Stimulated activated naive CD8-positive, alpha-beta T cell treated with anti-CD3 and anti-CD28 coated beads, Interleukin-15, amount 100 ng/mL, for 72 hours (primary cell): ENCODE measurements at regions not wholly inside any gene's neighbourhood (a gene's known extent, or its start where the extent isn't known, plus 50 kb on each side); places are given as distances from the start of the nearest gene placed in this dataset.
"Not testable (repeated sequence)": the region's sequence is repeated elsewhere in the genome, so short reads cannot be mapped to it uniquely, and the experiment has no call there.

Source experiments
- ATAC-seq: fragments of 150-1000 bp; cut with Tn5 transposase; 2 replicates; pipeline ENCODE4 v1.10.0; 2021; ENCODE audit warnings: mild to moderate bottlenecking, moderate library complexity
- DNase-seq, 2 donors: peaks; one replicate each; pipeline ENCODE4 v3.0.0; 2021 to 2022
- H3K27ac Mint-ChIP-seq, 2 donors: one replicate each; pipeline ENCODE4 v1.8.0; 2022; ENCODE audit warnings: mild to moderate bottlenecking in 2 of 2, mixed read lengths in 2 of 2, moderate library complexity in 2 of 2
- H3K27me3 Mint-ChIP-seq: one replicate; pipeline ENCODE4 v1.8.0; 2022; ENCODE audit warnings: mixed read lengths
- H3K4me1 Mint-ChIP-seq: one replicate; pipeline ENCODE4 v1.8.0; 2022; ENCODE audit warnings: mild to moderate bottlenecking, mixed read lengths
- H3K4me3 Mint-ChIP-seq, 2 donors: one replicate each; pipeline ENCODE4 v1.8.0; 2022; ENCODE audit warnings: mild to moderate bottlenecking in 2 of 2, mixed read lengths in 2 of 2, moderate library complexity in 1 of 2
- H3K9me3 Mint-ChIP-seq, 2 donors: one replicate each; pipeline ENCODE4 v1.8.0; 2022; ENCODE audit warnings: mixed read lengths in 2 of 2

- no peak for DNase-seq
- no peak for ATAC-seq
- Mint-ChIP-seq H3K4me3 (no peak overlapping the region), H3K27ac (no peak overlapping the region), H3K9me3 (peaks cover 0 to 7% of the 10 kb centered on the region in 2 donors), H3K4me1 (no peaks in the 10 kb centered on the region), H3K27me3 (no peaks in the 10 kb centered on the region)
Measured at GRCh38 chr4:100641336-100641735, 123.5 kb upstream of the EMCN start.

- peak; percentile 52 for ATAC-seq
- H3K4me1 Mint-ChIP-seq = no peaks in the 10 kb centered on the region
- DNase-seq = no peak
- H3K27ac Mint-ChIP-seq = no peak overlapping the region
- H3K9me3 Mint-ChIP-seq = peaks cover 0 to 7% of the 10 kb centered on the region in 2 donors
- no peaks in the 10 kb centered on the region for H3K27me3 Mint-ChIP-seq
- no peak overlapping the region for H3K4me3 Mint-ChIP-seq
Measured at GRCh38 chr4:100635899-100636298, 118.1 kb upstream of the EMCN start.

GRCh38 chr4:100633269-100633668 lies 115.4 kb upstream of the EMCN start:
- H3K27me3 Mint-ChIP-seq = no peaks in the 10 kb centered on the region
- no peak for ATAC-seq
- no peak for DNase-seq
- H3K27ac Mint-ChIP-seq = peak overlapping the region in 1 of 2 donors; percentile 5
- H3K4me1 Mint-ChIP-seq = no peaks in the 10 kb centered on the region
- H3K9me3 Mint-ChIP-seq = peaks cover 0 to 7% of the 10 kb centered on the region in 2 donors
- H3K4me3 Mint-ChIP-seq = no peak overlapping the region

GRCh38 chr4:100632163-100632562 lies 114.3 kb upstream of the EMCN start:
- DNase-seq (no peak), ATAC-seq (no peak)
- Mint-ChIP-seq H3K27ac (no peak overlapping the region), H3K4me1 (no peaks in the 10 kb centered on the region), H3K4me3 (no peak overlapping the region), H3K9me3 (peaks cover 0 to under 1% of the 10 kb centered on the region in 2 donors), H3K27me3 (no peaks in the 10 kb centered on the region)

GRCh38 chr4:100631281-100631968 lies 113.6 kb upstream of the EMCN start:
- ATAC-seq (no peak), DNase-seq (no peak)
- H3K9me3 Mint-ChIP-seq = no peaks in the 10 kb centered on the region
- no peaks in the 10 kb centered on the region for H3K4me1 Mint-ChIP-seq
- no peak overlapping the region for H3K27ac Mint-ChIP-seq
- H3K4me3 Mint-ChIP-seq = no peak overlapping the region
- no peaks in the 10 kb centered on the region for H3K27me3 Mint-ChIP-seq

- H3K4me3 Mint-ChIP-seq = no peak overlapping the region
- no peaks in the 10 kb centered on the region for H3K4me1 Mint-ChIP-seq
- DNase-seq = no peak
- no peak overlapping the region for H3K27ac Mint-ChIP-seq
- H3K27me3 Mint-ChIP-seq = no peaks in the 10 kb centered on the region
- no peak for ATAC-seq
- peaks cover 0 to 9% of the 10 kb centered on the region in 2 donors for H3K9me3 Mint-ChIP-seq
Measured at GRCh38 chr4:100630341-100630740, 112.5 kb upstream of the EMCN start.

GRCh38 chr4:100609810-100610209 lies 92.0 kb upstream of the EMCN start:
- Mint-ChIP-seq H3K4me3 (no peak overlapping the region), H3K27ac (no peak overlapping the region), H3K4me1 (peaks cover 6% of the 10 kb centered on the region), H3K9me3 (no peaks in the 10 kb centered on the region), H3K27me3 (no peaks in the 10 kb centered on the region)
- DNase-seq (no peak), ATAC-seq (peak; percentile 49)

- not testable (repeated sequence) for H3K27me3 Mint-ChIP-seq, H3K27ac Mint-ChIP-seq, H3K4me1 Mint-ChIP-seq, DNase-seq, H3K9me3 Mint-ChIP-seq, ATAC-seq, H3K4me3 Mint-ChIP-seq
Measured at GRCh38 chr4:100608651-100609050, 90.8 kb upstream of the EMCN start.

GRCh38 chr4:100605144-100605543 lies 87.3 kb upstream of the EMCN start:
- no peak overlapping the region for H3K27ac Mint-ChIP-seq
- no peak overlapping the region for H3K4me3 Mint-ChIP-seq
- H3K9me3 Mint-ChIP-seq = no peaks in the 10 kb centered on the region
- no peaks in the 10 kb centered on the region for H3K27me3 Mint-ChIP-seq
- no peak for DNase-seq
- peaks cover 6% of the 10 kb centered on the region for H3K4me1 Mint-ChIP-seq
- no peak for ATAC-seq

- H3K27me3 Mint-ChIP-seq = peaks cover 5% of the 10 kb centered on the region
- no peaks in the 10 kb centered on the region for H3K9me3 Mint-ChIP-seq
- DNase-seq = no peak
- no peaks in the 10 kb centered on the region for H3K4me1 Mint-ChIP-seq
- ATAC-seq = no peak
- no peak overlapping the region for H3K4me3 Mint-ChIP-seq
- H3K27ac Mint-ChIP-seq = no peak overlapping the region
Measured at GRCh38 chr4:100593935-100594334, 76.1 kb upstream of the EMCN start.

GRCh38 chr4:100591161-100591876 lies 73.5 kb upstream of the EMCN start:
- Mint-ChIP-seq H3K27me3 (peaks cover 5% of the 10 kb centered on the region), H3K27ac (no peak overlapping the region), H3K4me3 (no peak overlapping the region), H3K4me1 (no peaks in the 10 kb centered on the region), H3K9me3 (no peaks in the 10 kb centered on the region)
- ATAC-seq (no peak), DNase-seq (no peak)

- H3K4me1 Mint-ChIP-seq = no peaks in the 10 kb centered on the region
- H3K27ac Mint-ChIP-seq = no peak overlapping the region
- no peak overlapping the region for H3K4me3 Mint-ChIP-seq
- ATAC-seq = no peak
- peaks cover 5% of the 10 kb centered on the region for H3K27me3 Mint-ChIP-seq
- no peak for DNase-seq
- no peaks in the 10 kb centered on the region for H3K9me3 Mint-ChIP-seq
Measured at GRCh38 chr4:100590325-100590724, 72.5 kb upstream of the EMCN start.

GRCh38 chr4:100588076-100588475 lies 70.3 kb upstream of the EMCN start:
- Mint-ChIP-seq H3K4me1 (no peaks in the 10 kb centered on the region), H3K27me3 (peaks cover 9% of the 10 kb centered on the region), H3K4me3 (no peak overlapping the region), H3K9me3 (no peaks in the 10 kb centered on the region), H3K27ac (no peak overlapping the region)
- ATAC-seq (no peak), DNase-seq (no peak)

GRCh38 chr4:100582146-100582545 lies 64.3 kb upstream of the EMCN start:
- Mint-ChIP-seq H3K9me3 (no peaks in the 10 kb centered on the region), H3K27ac (no peak overlapping the region), H3K4me3 (no peak overlapping the region), H3K4me1 (no peaks in the 10 kb centered on the region), H3K27me3 (peaks cover 17% of the 10 kb centered on the region)
- DNase-seq (no peak), ATAC-seq (no peak)

- H3K9me3 Mint-ChIP-seq = peaks cover 4% of the 10 kb centered on the region in 2 donors
- ATAC-seq = no peak
- H3K27me3 Mint-ChIP-seq = peaks cover 24% of the 10 kb centered on the region
- no peak overlapping the region for H3K27ac Mint-ChIP-seq
- no peak for DNase-seq
- H3K4me1 Mint-ChIP-seq = no peaks in the 10 kb centered on the region
- H3K4me3 Mint-ChIP-seq = no peak overlapping the region
Measured at GRCh38 chr4:100581337-100581736, 63.5 kb upstream of the EMCN start.

- no peak overlapping the region for H3K4me3 Mint-ChIP-seq
- H3K4me1 Mint-ChIP-seq = no peaks in the 10 kb centered on the region
- peaks cover 11% of the 10 kb centered on the region for H3K27me3 Mint-ChIP-seq
- H3K9me3 Mint-ChIP-seq = peaks cover 5 to 7% of the 10 kb centered on the region in 2 donors
- ATAC-seq (no peak), DNase-seq (no peak)
- H3K27ac Mint-ChIP-seq = no peak overlapping the region
Measured at GRCh38 chr4:100576570-100576969, 58.7 kb upstream of the EMCN start.
